ENCODE measurements at regions not wholly inside any gene's neighbourhood (a gene's known extent, or its start where the extent isn't known, plus 50 kb on each side); places are given as distances from the start of the nearest gene placed in this dataset.

DNA sequence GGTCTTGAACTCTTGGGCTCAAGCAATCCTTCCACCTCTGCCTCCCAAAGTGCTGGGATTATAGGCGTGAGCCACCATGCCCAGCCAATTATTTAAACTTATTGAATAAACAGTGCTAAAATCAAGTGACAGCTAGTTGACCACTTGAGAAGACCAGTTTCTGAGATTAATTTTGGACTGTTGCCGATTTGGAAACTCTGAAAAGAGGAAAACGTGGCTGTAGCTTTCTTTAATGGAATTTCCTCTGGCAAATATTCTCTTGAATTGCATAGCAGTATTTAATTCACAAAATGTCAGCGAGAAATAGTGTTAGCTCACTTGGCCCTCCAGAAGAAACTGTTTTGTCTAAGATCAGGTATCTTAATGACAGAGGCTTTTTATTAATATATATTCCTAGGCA is 754.5 kb downstream of the HDGFL1 start:
- TF ChIP-seq CTCF (conservative IDR thresholded peaks at IDR 0.05) (no peak), ZFX (IDR thresholded peaks at IDR 0.05) (no peak)
